ENCODE measurements at regions not wholly inside any gene's neighbourhood (a gene's known extent, or its start where the extent isn't known, plus 50 kb on each side); places are given as distances from the start of the nearest gene placed in this dataset.

DNA sequence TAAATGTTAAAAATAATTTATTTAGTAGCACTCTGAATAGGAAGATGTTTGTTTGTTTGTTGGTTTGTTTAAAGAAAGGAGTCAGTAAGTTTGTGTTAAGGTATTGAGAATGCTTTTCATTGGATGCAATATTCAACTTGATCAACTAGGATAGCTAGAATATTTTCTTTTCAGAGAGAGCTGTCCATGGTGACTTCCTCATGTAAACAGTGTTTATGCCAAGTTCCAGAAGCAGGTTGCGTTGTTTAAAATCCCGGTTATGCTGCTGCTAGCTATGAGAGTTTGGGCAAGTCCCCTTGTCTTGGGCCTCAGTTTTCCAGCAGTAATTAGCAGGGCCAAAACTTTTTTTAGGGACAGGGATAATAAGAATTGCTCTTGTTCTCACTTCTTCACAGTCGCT is 876.2 kb upstream of the HS3ST1 start:
- Histone ChIP-seq H2AFZ (replicated peaks; ENCODE audit: low read length, poor library complexity) (no peak overlapping the region), H3K9me3 (ENCODE audit: control insufficient read depth, insufficient read depth, low read length) (peaks cover 10% of the 10 kb centered on the region), H4K5ac (ENCODE audit: low read depth, low read length) (no peak overlapping the region), H3K27ac (ENCODE audit: insufficient read depth, low read length) (no peak overlapping the region), H4K20me1 (ENCODE audit: insufficient read depth, low read length) (no peaks in the 10 kb centered on the region), H3K36me3 (ENCODE audit: control insufficient read depth, insufficient read depth, low read length) (no peaks in the 10 kb centered on the region), H3K79me1 (ENCODE audit: low read depth in 1 of 2, low read length in 2 of 2) (no peaks in the 10 kb centered on the region), H4K8ac (ENCODE audit: low read depth in 2 of 2, low read length in 2 of 2) (no peak overlapping the region), H3K4ac (ENCODE audit: low read depth, low read length) (no peak overlapping the region), H2BK120ac (ENCODE audit: low read depth, low read length) (no peak overlapping the region), H3K9me1 (ENCODE audit: insufficient read depth, low read length) (no peaks in the 10 kb centered on the region), H3K23ac (ENCODE audit: low read depth, low read length) (no peak overlapping the region), H3K9ac (ENCODE audit: low read depth, low read length) (no peak overlapping the region), H4K91ac (ENCODE audit: insufficient read depth, low read depth, low read length) (no peak overlapping the region), H3K4me1 (ENCODE audit: control insufficient read depth, insufficient read depth, low read length) (no peaks in the 10 kb centered on the region), H3K18ac (ENCODE audit: low read depth, low read length) (no peak overlapping the region), H3K4me2 (ENCODE audit: low read depth, low read length) (no peak overlapping the region), H2BK15ac (ENCODE audit: low read depth, low read length) (no peak overlapping the region), H3K27me3 (ENCODE audit: control insufficient read depth, insufficient read depth, low read length) (no peaks in the 10 kb centered on the region), H3K14ac (replicated peaks; ENCODE audit: low read depth, low read length) (no peak overlapping the region), H2AK5ac (ENCODE audit: low read depth, low read length) (no peak overlapping the region), H2AK9ac (replicated peaks; ENCODE audit: low read depth, low read length, poor library complexity) (no peak overlapping the region), H3K4me3 (ENCODE audit: insufficient read depth, low read depth, low read length) (no peak overlapping the region), H2BK5ac (ENCODE audit: low read depth, low read length, poor library complexity, severe bottlenecking) (no peak overlapping the region), H3K56ac (ENCODE audit: extremely low read depth, insufficient read depth, low read length) (no peak overlapping the region), H2BK20ac (ENCODE audit: low read depth, low read length) (no peak overlapping the region)
- DNase-seq (no peak), ATAC-seq (ENCODE audit: low read depth) (no peak)
- POLR2A ChIA-PET (ENCODE audit: unreplicated experiment): no interaction called here
- intact Hi-C loops (cut with micrococcal nuclease) (no loop called here), dilution Hi-C loops (cut with HindIII; ENCODE audit: low sequenced_read_pairs, unreplicated experiment) (no loop called here), in situ Hi-C loops (cut with MboI; ENCODE audit: low sequenced_read_pairs) (no loop called here)
- BruUV-seq (replicated peaks): no TSS peak
- WGBS, 2 experiments (ENCODE audit: extremely low coverage in 2 of 2, insufficient read length in 1 of 2): no CpG with 5 or more reads among the region's 3 CpGs
- CTCF ChIA-PET: no interaction called here
- TF ChIP-seq MAZ (IDR thresholded peaks at IDR 0.05; ENCODE audit: borderline replicate concordance, low read depth, low read length) (no peak), RCOR1 (IDR thresholded peaks at IDR 0.05; ENCODE audit: insufficient replicate concordance, low read length) (no peak), CEBPB (IDR thresholded peaks at IDR 0.05; ENCODE audit: low read depth, low read length) (no peak), BHLHE40 (IDR thresholded peaks at IDR 0.05; ENCODE audit: low read depth, low read length) (no peak), MXI1 (IDR thresholded peaks at IDR 0.05; ENCODE audit: borderline replicate concordance, low read depth, low read length) (no peak)
- TF ChIP-seq, protein P1, sequence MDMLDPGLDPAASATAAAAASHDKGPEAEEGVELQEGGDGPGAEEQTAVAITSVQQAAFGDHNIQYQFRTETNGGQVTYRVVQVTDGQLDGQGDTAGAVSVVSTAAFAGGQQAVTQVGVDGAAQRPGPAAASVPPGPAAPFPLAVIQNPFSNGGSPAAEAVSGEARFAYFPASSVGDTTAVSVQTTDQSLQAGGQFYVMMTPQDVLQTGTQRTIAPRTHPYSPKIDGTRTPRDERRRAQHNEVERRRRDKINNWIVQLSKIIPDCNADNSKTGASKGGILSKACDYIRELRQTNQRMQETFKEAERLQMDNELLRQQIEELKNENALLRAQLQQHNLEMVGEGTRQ (IDR thresholded peaks at IDR 0.05; ENCODE audit: low read depth, low read length): no peak
- TF ChIP-seq, protein P2, sequence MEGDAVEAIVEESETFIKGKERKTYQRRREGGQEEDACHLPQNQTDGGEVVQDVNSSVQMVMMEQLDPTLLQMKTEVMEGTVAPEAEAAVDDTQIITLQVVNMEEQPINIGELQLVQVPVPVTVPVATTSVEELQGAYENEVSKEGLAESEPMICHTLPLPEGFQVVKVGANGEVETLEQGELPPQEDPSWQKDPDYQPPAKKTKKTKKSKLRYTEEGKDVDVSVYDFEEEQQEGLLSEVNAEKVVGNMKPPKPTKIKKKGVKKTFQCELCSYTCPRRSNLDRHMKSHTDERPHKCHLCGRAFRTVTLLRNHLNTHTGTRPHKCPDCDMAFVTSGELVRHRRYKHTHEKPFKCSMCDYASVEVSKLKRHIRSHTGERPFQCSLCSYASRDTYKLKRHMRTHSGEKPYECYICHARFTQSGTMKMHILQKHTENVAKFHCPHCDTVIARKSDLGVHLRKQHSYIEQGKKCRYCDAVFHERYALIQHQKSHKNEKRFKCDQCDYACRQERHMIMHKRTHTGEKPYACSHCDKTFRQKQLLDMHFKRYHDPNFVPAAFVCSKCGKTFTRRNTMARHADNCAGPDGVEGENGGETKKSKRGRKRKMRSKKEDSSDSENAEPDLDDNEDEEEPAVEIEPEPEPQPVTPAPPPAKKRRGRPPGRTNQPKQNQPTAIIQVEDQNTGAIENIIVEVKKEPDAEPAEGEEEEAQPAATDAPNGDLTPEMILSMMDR (conservative IDR thresholded peaks at IDR 0.05; ENCODE audit: low read depth, low read length): no peak
- TF ChIP-seq, protein P3, sequence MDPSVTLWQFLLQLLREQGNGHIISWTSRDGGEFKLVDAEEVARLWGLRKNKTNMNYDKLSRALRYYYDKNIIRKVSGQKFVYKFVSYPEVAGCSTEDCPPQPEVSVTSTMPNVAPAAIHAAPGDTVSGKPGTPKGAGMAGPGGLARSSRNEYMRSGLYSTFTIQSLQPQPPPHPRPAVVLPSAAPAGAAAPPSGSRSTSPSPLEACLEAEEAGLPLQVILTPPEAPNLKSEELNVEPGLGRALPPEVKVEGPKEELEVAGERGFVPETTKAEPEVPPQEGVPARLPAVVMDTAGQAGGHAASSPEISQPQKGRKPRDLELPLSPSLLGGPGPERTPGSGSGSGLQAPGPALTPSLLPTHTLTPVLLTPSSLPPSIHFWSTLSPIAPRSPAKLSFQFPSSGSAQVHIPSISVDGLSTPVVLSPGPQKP (IDR thresholded peaks at IDR 0.05; ENCODE audit: borderline replicate concordance, low read depth, low read length): no peak
